Fibroblast of the aortic adventitia (primary cell): ENCODE measurements at regions not wholly inside any gene's neighbourhood (a gene's known extent, or its start where the extent isn't known, plus 50 kb on each side); places are given as distances from the start of the nearest gene placed in this dataset.
"Not testable (repeated sequence)": the region's sequence is repeated elsewhere in the genome, so short reads cannot be mapped to it uniquely, and the experiment has no call there.

Source experiments
- DNase-seq: peaks from one replicate; pipeline ENCODE4 v3.0.0-alpha.2; 2010; ENCODE audit warnings: low read depth
- H3K4me3 ChIP-seq: 2 replicates; pipeline ENCODE4 v1.5.1; 2011; ENCODE audit warnings: low read depth, mild to moderate bottlenecking, control low read depth, low read length, moderate library complexity
- CTCF ChIP-seq: IDR thresholded peaks from 2 replicates; pipeline ENCODE4 v1.5.1; 2011; ENCODE audit warnings: mild to moderate bottlenecking, low read length, control low read depth, inconsistent platforms; ENCODE audit not compliant: insufficient read depth

- no peak for DNase-seq
- no peak for TF ChIP-seq CTCF
- H3K4me3 ChIP-seq, result no peak overlapping the region
Observed at GRCh38 chr2:145751155-145751554, 1231.2 kb upstream of the ZEB2 start.

GRCh38 chr2:145750612-145751011 is 1230.7 kb upstream of the ZEB2 start:
- no peak for DNase-seq
- no peak for TF ChIP-seq CTCF
- no peak overlapping the region for H3K4me3 ChIP-seq

- peak; percentile 35 for DNase-seq
- TF ChIP-seq CTCF, result no peak
- H3K4me3 ChIP-seq, result no peak overlapping the region
Observed at GRCh38 chr2:145750144-145750543, 1230.2 kb upstream of the ZEB2 start.

- no peak overlapping the region for H3K4me3 ChIP-seq
- no peak for TF ChIP-seq CTCF
- DNase-seq, result no peak
Observed at GRCh38 chr2:145749556-145749955, 1229.6 kb upstream of the ZEB2 start.

GRCh38 chr2:145748927-145749326 is 1229.0 kb upstream of the ZEB2 start:
- no peak for DNase-seq
- no peak overlapping the region for H3K4me3 ChIP-seq
- TF ChIP-seq CTCF, result no peak

- TF ChIP-seq CTCF, result no peak
Observed at GRCh38 chr2:145747715-145748114, 1227.8 kb upstream of the ZEB2 start.

GRCh38 chr2:145745387-145745721 is 1225.4 kb upstream of the ZEB2 start:
- not testable (repeated sequence) for H3K4me3 ChIP-seq, DNase-seq

More at GRCh38 chr2:145747715-145748114, 1227.8 kb upstream of the ZEB2 start:
- no peak overlapping the region for H3K4me3 ChIP-seq
- no peak for DNase-seq
